Spleen (tissue), 11 donors: ENCODE measurements at regions not wholly inside any gene's neighbourhood (a gene's known extent, or its start where the extent isn't known, plus 50 kb on each side); places are given as distances from the start of the nearest gene placed in this dataset.

Source experiments
- DNase-seq: peaks from one replicate; pipeline ENCODE4 v3.0.0-alpha.2; 2020
- H3K27ac ChIP-seq, 8 donors: fragments of 200-600 bp; sonication (generic) in 7 of 8; 1 replicate in 4 of 8; 2 replicates in 4 of 8; pipeline versions ENCODE4 v1.5.0 to v1.8.0; 2016 to 2021; ENCODE audit warnings: inconsistent platforms in 4 of 8, mild to moderate bottlenecking in 4 of 8, moderate library complexity in 1 of 8
- H3K27me3 ChIP-seq, 7 donors: fragments of 200-600 bp; sonication (generic) in 6 of 7; replicated peaks in 1 of 7; 1 replicate in 4 of 7; 2 replicates in 3 of 7; pipeline versions ENCODE4 v1.5.0 to v1.8.0; 2016 to 2021; ENCODE audit warnings: inconsistent platforms in 3 of 7, mild to moderate bottlenecking in 1 of 7
- H3K36me3 ChIP-seq, 6 donors: fragments of 200-600 bp; sonication (generic) in 5 of 6; 1 replicate in 4 of 6; 2 replicates in 2 of 6; pipeline versions ENCODE4 v1.5.0 to v1.8.0; 2016 to 2021; ENCODE audit warnings: inconsistent platforms in 2 of 6
- H3K4me1 ChIP-seq, 6 donors: fragments of 200-600 bp; sonication (generic) in 5 of 6; 1 replicate in 3 of 6; 2 replicates in 3 of 6; pipeline versions ENCODE4 v1.5.0 to v1.8.0; 2016 to 2021; ENCODE audit warnings: inconsistent platforms in 3 of 6
- H3K4me3 ChIP-seq, 8 donors: fragments of 200-600 bp; sonication (generic) in 7 of 8; 1 replicate in 4 of 8; 2 replicates in 4 of 8; pipeline versions ENCODE4 v1.5.0 to v1.8.0; 2016 to 2021; ENCODE audit warnings: inconsistent platforms in 4 of 8, mild to moderate bottlenecking in 4 of 8, moderate library complexity in 2 of 8
- H3K9me3 ChIP-seq, 8 donors: fragments of 200-600 bp; sonication (generic) in 7 of 8; 1 replicate in 4 of 8; 2 replicates in 4 of 8; pipeline versions ENCODE4 v1.5.0 to v1.8.0; 2016 to 2021; ENCODE audit warnings: inconsistent platforms in 4 of 8
- CTCF ChIP-seq, 11 experiments: fragments of 200-600 bp in 7 of 11; fragments of 450-650 bp in 4 of 11; sonication (generic) in 4 of 11; IDR thresholded peaks in 8 of 11; conservative IDR thresholded peaks in 3 of 11; 1 replicate in 7 of 11; 2 replicates in 4 of 11; pipeline versions ENCODE4 v1.4.0 to v1.8.0; 2016 to 2021; ENCODE audit warnings: antibody characterized with exemption in 11 of 11, inconsistent platforms in 4 of 11, mild to moderate bottlenecking in 1 of 11
- POLR2A ChIP-seq, 3 donors: fragments of 450-650 bp; IDR thresholded peaks; one replicate each; pipeline ENCODE4 v1.5.1; 2017; ENCODE audit warnings: antibody characterized with exemption in 3 of 3, mild to moderate bottlenecking in 1 of 3
- POLR2AphosphoS5 ChIP-seq, 3 donors: sonication (generic); formaldehyde crosslinking; IDR thresholded peaks; one replicate each; pipeline ENCODE4 v1.5.1; 2017; ENCODE audit warnings: antibody characterized with exemption in 3 of 3
- WGBS, 5 donors: extraction: QIAGEN DNeasy Blood & Tissue Kit in 3 of 5; methylation state at CpG; one replicate each; pipeline versions ENCODE4 v1.1.5 to v1.1.7; 2013 to 2018; 5-methylcytosine and 5-hydroxymethylcytosine counted together
- intact Hi-C: fragments of 100-400 bp; cut with DNase I; formaldehyde crosslinking; loops from one replicate; pipeline ENCODE4 v1.15.0; 2023; ENCODE audit warnings: low total_unique reads
- donor health status: healthy with polysubstance abuse.
- donor health status: DM: no; HTN: no; CAD: no; lungs with moderate emphysema.
- donor health status: DM: no; HTN: no; CAD: no.
- donor health status: Bipolar disorder and iron deficiency.
- donor health status: healthy.
- donor health status: DM: no; HTN: no; CAD: no.
- donor health status: DM: yes; HTN: yes; CAD: no.

- Histone ChIP-seq H3K27me3 (no peaks in the 10 kb centered on the region), H3K27ac (no peak overlapping the region), H3K4me3 (no peak overlapping the region), H3K36me3 (no peaks in the 10 kb centered on the region), H3K9me3 (peaks cover 0 to 9% (median 0%) of the 10 kb centered on the region in 8 donors), H3K4me1 (no peaks in the 10 kb centered on the region)
- intact Hi-C loops: no loop called here
- TF ChIP-seq CTCF (IDR thresholded peaks at IDR 0.05 in 8 of 11, conservative IDR thresholded peaks at IDR 0.05 in 3 of 11): no peak
- TF ChIP-seq POLR2AphosphoS5 (IDR thresholded peaks at IDR 0.05): no peak
- TF ChIP-seq POLR2A (IDR thresholded peaks at IDR 0.05): no peak
- DNase-seq: no peak
- whole genome bisulfite sequencing, 5 donors: 85 to 94% (median 88%) methylated on average over 1 of the region's 1 CpG
Observed at GRCh38 chr12:19804737-19805136, 365.4 kb downstream of the AEBP2 start.

GRCh38 chr12:19808371-19808770 lies 369.1 kb downstream of the AEBP2 start:
- Histone ChIP-seq H3K27me3 (no peaks in the 10 kb centered on the region), H3K27ac (no peak overlapping the region), H3K36me3 (no peaks in the 10 kb centered on the region), H3K4me1 (no peaks in the 10 kb centered on the region), H3K9me3 (peaks cover 0 to 10% (median 0%) of the 10 kb centered on the region in 8 donors), H3K4me3 (no peak overlapping the region)
- 70 to 78% (median 72%) methylated on average over 2 of the region's 2 CpGs for WGBS, 5 donors
- no peak for TF ChIP-seq POLR2A (IDR thresholded peaks at IDR 0.05)
- no peak for TF ChIP-seq POLR2AphosphoS5 (IDR thresholded peaks at IDR 0.05)
- no peak for TF ChIP-seq CTCF (IDR thresholded peaks at IDR 0.05 in 8 of 11, conservative IDR thresholded peaks at IDR 0.05 in 3 of 11)
- intact Hi-C loops: no loop called here
- DNase-seq: no peak

- Histone ChIP-seq H3K4me3 (no peak overlapping the region), H3K9me3 (peaks cover 0 to 19% (median 0%) of the 10 kb centered on the region in 8 donors), H3K36me3 (no peaks in the 10 kb centered on the region), H3K27ac (no peak overlapping the region), H3K27me3 (no peaks in the 10 kb centered on the region), H3K4me1 (no peaks in the 10 kb centered on the region)
- intact Hi-C loops: no loop called here
- TF ChIP-seq CTCF (IDR thresholded peaks at IDR 0.05 in 8 of 11, conservative IDR thresholded peaks at IDR 0.05 in 3 of 11): no peak
- no peak for TF ChIP-seq POLR2A (IDR thresholded peaks at IDR 0.05)
- TF ChIP-seq POLR2AphosphoS5 (IDR thresholded peaks at IDR 0.05): no peak
- DNase-seq: no peak
- WGBS, 5 donors: 79 to 97% (median 81%) methylated on average over 1 of the region's 1 CpG
Observed at GRCh38 chr12:19810213-19810612, 370.9 kb downstream of the AEBP2 start.

- H3K27ac ChIP-seq: no peak overlapping the region
- no peaks in the 10 kb centered on the region for H3K36me3 ChIP-seq
- 78 to 93% (median 82%) methylated on average over 3 of the region's 3 CpGs for WGBS, 5 donors
- intact Hi-C loops: no loop called here
- H3K27me3 ChIP-seq: no peaks in the 10 kb centered on the region
- DNase-seq: no peak
- no peaks in the 10 kb centered on the region for H3K4me1 ChIP-seq
- peaks cover 0 to 19% (median 0%) of the 10 kb centered on the region in 8 donors for H3K9me3 ChIP-seq
- no peak for TF ChIP-seq POLR2A (IDR thresholded peaks at IDR 0.05)
- no peak for TF ChIP-seq CTCF (IDR thresholded peaks at IDR 0.05 in 8 of 11, conservative IDR thresholded peaks at IDR 0.05 in 3 of 11)
- no peak for TF ChIP-seq POLR2AphosphoS5 (IDR thresholded peaks at IDR 0.05)
- H3K4me3 ChIP-seq: no peak overlapping the region
Observed at GRCh38 chr12:19811922-19812321, 372.6 kb downstream of the AEBP2 start.
